Vagina (tissue), 2 donors: ENCODE measurements at regions not wholly inside any gene's neighbourhood (a gene's known extent, or its start where the extent isn't known, plus 50 kb on each side); places are given as distances from the start of the nearest gene placed in this dataset.
"Not testable (repeated sequence)": the region's sequence is repeated elsewhere in the genome, so short reads cannot be mapped to it uniquely, and the experiment has no call there.

Source experiments
- DNase-seq, 2 donors: peaks; one replicate each; pipeline ENCODE4 v3.0.0-alpha.2; 2017; ENCODE audit errors: extremely low spot score in 2 of 2
- H3K27ac ChIP-seq: fragments of 200-600 bp; sonication (generic); one replicate; pipeline ENCODE4 v1.5.1; 2019
- H3K27me3 ChIP-seq: fragments of 200-600 bp; sonication (generic); one replicate; pipeline ENCODE4 v1.5.1; 2019
- H3K36me3 ChIP-seq, 2 donors: fragments of 200-600 bp; sonication (generic); one replicate each; pipeline ENCODE4 v1.5.1; 2017 to 2019
- H3K4me1 ChIP-seq: fragments of 200-600 bp; sonication (generic); one replicate; pipeline ENCODE4 v1.5.1; 2019
- H3K4me3 ChIP-seq, 2 donors: fragments of 200-600 bp; sonication (generic); 1 replicate in 1 of 2; 2 replicates in 1 of 2; pipeline ENCODE4 v1.5.1; 2016 to 2019
- H3K9me3 ChIP-seq: fragments of 200-600 bp; sonication (generic); one replicate; pipeline ENCODE4 v1.5.1; 2019
- CTCF ChIP-seq, 3 experiments: fragments of 450-650 bp in 2 of 3; fragments of 200-600 bp in 1 of 3; sonication (generic) in 1 of 3; IDR thresholded peaks; one replicate each; pipeline ENCODE4 v1.5.1; 2017 to 2019; ENCODE audit warnings: antibody characterized with exemption in 3 of 3, mild to moderate bottlenecking in 2 of 3, moderate library complexity in 2 of 3
- POLR2A ChIP-seq, 2 donors: fragments of 450-650 bp; IDR thresholded peaks; one replicate each; pipeline ENCODE4 v1.6.1; 2017; ENCODE audit warnings: antibody characterized with exemption in 2 of 2, mild to moderate bottlenecking in 2 of 2, moderate library complexity in 2 of 2
- POLR2AphosphoS5 ChIP-seq, 2 donors: sonication (generic); formaldehyde crosslinking; IDR thresholded peaks; one replicate each; pipeline ENCODE4 v1.9.0; 2017; ENCODE audit warnings: antibody characterized with exemption in 2 of 2, mild to moderate bottlenecking in 2 of 2, low read depth in 1 of 2; ENCODE audit not compliant: insufficient read depth in 1 of 2
- intact Hi-C: fragments of 100-400 bp; cut with DNase I; formaldehyde crosslinking; loops from one replicate; pipeline ENCODE4 v1.15.1; 2023

- no peaks in the 10 kb centered on the region for H3K9me3 ChIP-seq
Measured at GRCh38 chr12:93235881-93236280, 141.8 kb upstream of the NUDT4 start.

GRCh38 chr12:93237235-93237915 lies 140.3 kb upstream of the NUDT4 start:
- no peak for DNase-seq
- TF ChIP-seq POLR2AphosphoS5 (IDR thresholded peaks at IDR 0.05; ENCODE audit: insufficient read depth in 1 of 2, low read depth in 1 of 2) (no peak), POLR2A (IDR thresholded peaks at IDR 0.05) (no peak), CTCF (IDR thresholded peaks at IDR 0.05) (no peak)
- H3K4me1 ChIP-seq: no peaks in the 10 kb centered on the region
- no peak overlapping the region for H3K27ac ChIP-seq
- intact Hi-C loops: no loop called here
- no peaks in the 10 kb centered on the region for H3K27me3 ChIP-seq
- no peak overlapping the region for H3K4me3 ChIP-seq
- H3K9me3 ChIP-seq: no peaks in the 10 kb centered on the region
- no peaks in the 10 kb centered on the region for H3K36me3 ChIP-seq

More at GRCh38 chr12:93235881-93236280, 141.8 kb upstream of the NUDT4 start:
- no peak for TF ChIP-seq CTCF (IDR thresholded peaks at IDR 0.05)
- TF ChIP-seq POLR2A (IDR thresholded peaks at IDR 0.05): no peak
- TF ChIP-seq POLR2AphosphoS5 (IDR thresholded peaks at IDR 0.05; ENCODE audit: insufficient read depth in 1 of 2, low read depth in 1 of 2): no peak
- Histone ChIP-seq H3K36me3 (no peaks in the 10 kb centered on the region), H3K27me3 (no peaks in the 10 kb centered on the region), H3K4me1 (no peaks in the 10 kb centered on the region), H3K4me3 (no peak overlapping the region), H3K27ac (no peak overlapping the region)
- no peak for DNase-seq
- intact Hi-C loops: no loop called here

GRCh38 chr12:93238512-93239262 lies 139.0 kb upstream of the NUDT4 start:
- H3K9me3 ChIP-seq, H3K27me3 ChIP-seq, H3K36me3 ChIP-seq, intact Hi-C loops, H3K27ac ChIP-seq, H3K4me1 ChIP-seq, DNase-seq, H3K4me3 ChIP-seq: not testable (repeated sequence)

- DNase-seq, H3K9me3 ChIP-seq, H3K4me3 ChIP-seq, H3K27me3 ChIP-seq, H3K27ac ChIP-seq, intact Hi-C loops, H3K36me3 ChIP-seq: not testable (repeated sequence)
- peaks cover 13% of the 10 kb centered on the region for H3K4me1 ChIP-seq
Measured at GRCh38 chr12:93239789-93240188, 137.9 kb upstream of the NUDT4 start.

- Histone ChIP-seq H3K36me3 (no peaks in the 10 kb centered on the region), H3K4me3 (no peak overlapping the region), H3K27me3 (no peaks in the 10 kb centered on the region), H3K9me3 (no peaks in the 10 kb centered on the region), H3K4me1 (peaks cover 14% of the 10 kb centered on the region), H3K27ac (no peak overlapping the region)
- intact Hi-C loops: no loop called here
- TF ChIP-seq POLR2AphosphoS5 (IDR thresholded peaks at IDR 0.05; ENCODE audit: insufficient read depth in 1 of 2, low read depth in 1 of 2) (no peak), POLR2A (IDR thresholded peaks at IDR 0.05) (no peak), CTCF (IDR thresholded peaks at IDR 0.05) (no peak)
- DNase-seq: no peak
Measured at GRCh38 chr12:93242154-93242972, 135.4 kb upstream of the NUDT4 start.

GRCh38 chr12:93243382-93243688 lies 134.4 kb upstream of the NUDT4 start:
- intact Hi-C loops: no loop called here
- H3K27ac ChIP-seq: no peak overlapping the region

More at GRCh38 chr12:93243382-93243688, 134.4 kb upstream of the NUDT4 start:
- no peak overlapping the region for H3K4me3 ChIP-seq
- no peak for TF ChIP-seq POLR2AphosphoS5 (IDR thresholded peaks at IDR 0.05; ENCODE audit: insufficient read depth in 1 of 2, low read depth in 1 of 2)
- TF ChIP-seq CTCF (IDR thresholded peaks at IDR 0.05): no peak
- no peak for TF ChIP-seq POLR2A (IDR thresholded peaks at IDR 0.05)
- DNase-seq: no peak
- no peaks in the 10 kb centered on the region for H3K27me3 ChIP-seq
- H3K9me3 ChIP-seq: no peaks in the 10 kb centered on the region
- peaks cover 14% of the 10 kb centered on the region for H3K4me1 ChIP-seq
- no peaks in the 10 kb centered on the region for H3K36me3 ChIP-seq
